ENCODE measurements at regions not wholly inside any gene's neighbourhood (a gene's known extent, or its start where the extent isn't known, plus 50 kb on each side); places are given as distances from the start of the nearest gene placed in this dataset.

DNA sequence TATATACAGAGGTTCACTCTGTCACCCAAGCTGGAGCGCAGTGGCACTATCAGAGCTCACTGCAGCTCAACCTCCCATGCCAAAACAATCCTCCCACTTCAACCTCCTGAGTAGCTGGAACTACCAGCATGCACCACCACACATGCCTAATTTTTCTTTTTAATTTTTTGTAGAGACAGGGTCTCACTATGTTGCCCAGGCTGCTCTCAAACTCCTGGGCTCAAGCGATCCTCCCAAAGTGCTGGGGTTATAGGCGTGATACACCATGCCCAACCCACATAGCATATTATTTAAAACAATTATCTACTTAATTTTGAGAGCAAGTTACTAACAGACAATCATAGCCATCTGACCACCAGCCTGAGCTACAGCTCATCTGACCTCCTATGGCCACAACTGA, 459.9 kb upstream of the JARID2 start:
- DNase-seq (ENCODE audit: low spot score) (no peak), ATAC-seq (ENCODE audit: low FRiP score) (no peak)
- TF ChIP-seq CTCF (IDR thresholded peaks at IDR 0.05): no peak

GRCh38 chr6:14786455-14786854, 459.4 kb upstream of the JARID2 start:
- DNase-seq (ENCODE audit: low spot score): no peak
- no peak for ATAC-seq (ENCODE audit: low FRiP score)
- TF ChIP-seq CTCF (IDR thresholded peaks at IDR 0.05): no peak

GRCh38 chr6:14787250-14787649, 458.6 kb upstream of the JARID2 start:
- DNase-seq (ENCODE audit: low spot score) (no peak), ATAC-seq (ENCODE audit: low FRiP score) (no peak)
- no peak for TF ChIP-seq CTCF (IDR thresholded peaks at IDR 0.05)

GRCh38 chr6:14787677-14788076, 458.2 kb upstream of the JARID2 start:
- no peak for TF ChIP-seq CTCF (IDR thresholded peaks at IDR 0.05)
- DNase-seq (ENCODE audit: low spot score) (no peak), ATAC-seq (ENCODE audit: low FRiP score) (no peak)

GRCh38 chr6:14789996-14790395, 455.9 kb upstream of the JARID2 start:
- TF ChIP-seq CTCF (IDR thresholded peaks at IDR 0.05): no peak
- ATAC-seq (ENCODE audit: low FRiP score) (no peak), DNase-seq (ENCODE audit: low spot score) (no peak)

GRCh38 chr6:14790976-14791375, 454.9 kb upstream of the JARID2 start:
- no peak for TF ChIP-seq CTCF (IDR thresholded peaks at IDR 0.05)
- ATAC-seq (ENCODE audit: low FRiP score) (no peak), DNase-seq (ENCODE audit: low spot score) (no peak)

DNA sequence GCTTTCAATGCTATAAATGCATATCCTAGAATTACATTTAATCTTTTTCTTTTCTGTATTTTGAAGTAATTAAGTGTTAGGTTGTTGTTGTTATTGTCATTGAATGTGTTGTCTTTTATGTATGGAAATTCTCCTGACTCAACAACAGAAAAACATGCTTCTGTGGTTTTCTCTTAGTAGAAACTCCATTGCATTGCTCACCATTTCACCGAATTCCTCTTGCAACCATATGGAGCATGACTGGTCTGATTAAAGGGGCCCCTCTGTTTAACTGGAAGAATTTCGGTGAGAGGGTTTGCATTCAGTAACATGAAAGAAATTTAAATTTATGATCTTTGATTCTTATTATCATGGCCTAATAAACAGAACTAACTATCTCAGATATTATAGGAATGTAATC, 454.3 kb upstream of the JARID2 start:
- DNase-seq (ENCODE audit: low spot score) (no peak), ATAC-seq (ENCODE audit: low FRiP score) (no peak)
- no peak for TF ChIP-seq CTCF (IDR thresholded peaks at IDR 0.05)

Measured in omental fat pad (tissue), 3 donors.